GM12891 (cell line): ENCODE measurements at regions not wholly inside any gene's neighbourhood (a gene's known extent, or its start where the extent isn't known, plus 50 kb on each side); places are given as distances from the start of the nearest gene placed in this dataset.

Experiments used
- DNase-seq: peaks from one replicate; pipeline ENCODE4 v3.0.0; 2011; ENCODE audit warnings: low spot score; ENCODE audit not compliant: insufficient read length
- FAIRE-seq: peaks from 2 replicates; lab custom pipeline; 2011; peaks lifted over from hg19 to GRCh38; lab: Jason Lieb, UNC
- PAX5 ChIP-seq: IDR thresholded peaks from 2 replicates; pipeline ENCODE4 v1.6.1; 2011; ENCODE audit warnings: low read length, moderate library complexity, mild to moderate bottlenecking; ENCODE audit not compliant: insufficient read depth, severe bottlenecking
- POLR2A ChIP-seq: IDR thresholded peaks from 2 replicates; pipeline ENCODE4 v1.6.1; 2011; ENCODE audit warnings: low read depth, low read length, control low read depth
- POLR2AphosphoS5 ChIP-seq: IDR thresholded peaks from 2 replicates; pipeline ENCODE4 v1.6.1; 2011; ENCODE audit warnings: low read depth, low read length, control low read depth
- POU2F2 ChIP-seq: IDR thresholded peaks from 2 replicates; pipeline ENCODE4 v1.6.1; 2011; ENCODE audit warnings: low read depth, mild to moderate bottlenecking, control low read depth, low read length, moderate library complexity
- SPI1 ChIP-seq: IDR thresholded peaks from 2 replicates; pipeline ENCODE4 v1.6.1; 2011; ENCODE audit warnings: low read depth, low read length, control low read depth
- TAF1 ChIP-seq: IDR thresholded peaks from 2 replicates; pipeline ENCODE4 v1.6.1; 2011; ENCODE audit warnings: low read depth, low read length, control low read depth

DNA sequence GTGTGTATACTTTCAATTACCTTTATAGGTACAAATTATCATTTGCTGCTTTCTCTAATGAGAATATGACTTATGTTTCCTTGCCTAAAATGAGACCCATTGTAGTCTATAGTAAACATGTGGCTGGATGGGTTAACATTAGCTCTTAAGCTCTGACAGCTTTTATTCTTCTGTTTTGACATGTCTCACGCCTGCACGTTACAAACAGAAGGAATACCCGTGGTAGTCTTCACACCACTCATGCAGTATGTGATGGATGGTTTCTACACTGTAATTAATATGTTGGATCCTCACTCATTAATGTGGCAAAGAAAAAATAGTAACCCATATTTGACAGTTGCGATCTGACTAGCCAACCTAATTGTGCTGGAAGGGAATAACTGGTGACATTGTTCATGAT lies 133.4 kb upstream of the MITF start:
- DNase-seq (no peak), FAIRE-seq (no peak)
- TF ChIP-seq POU2F2, result no peak
- no peak for TF ChIP-seq SPI1
- no peak for TF ChIP-seq PAX5
- no peak for TF ChIP-seq POLR2A

DNA sequence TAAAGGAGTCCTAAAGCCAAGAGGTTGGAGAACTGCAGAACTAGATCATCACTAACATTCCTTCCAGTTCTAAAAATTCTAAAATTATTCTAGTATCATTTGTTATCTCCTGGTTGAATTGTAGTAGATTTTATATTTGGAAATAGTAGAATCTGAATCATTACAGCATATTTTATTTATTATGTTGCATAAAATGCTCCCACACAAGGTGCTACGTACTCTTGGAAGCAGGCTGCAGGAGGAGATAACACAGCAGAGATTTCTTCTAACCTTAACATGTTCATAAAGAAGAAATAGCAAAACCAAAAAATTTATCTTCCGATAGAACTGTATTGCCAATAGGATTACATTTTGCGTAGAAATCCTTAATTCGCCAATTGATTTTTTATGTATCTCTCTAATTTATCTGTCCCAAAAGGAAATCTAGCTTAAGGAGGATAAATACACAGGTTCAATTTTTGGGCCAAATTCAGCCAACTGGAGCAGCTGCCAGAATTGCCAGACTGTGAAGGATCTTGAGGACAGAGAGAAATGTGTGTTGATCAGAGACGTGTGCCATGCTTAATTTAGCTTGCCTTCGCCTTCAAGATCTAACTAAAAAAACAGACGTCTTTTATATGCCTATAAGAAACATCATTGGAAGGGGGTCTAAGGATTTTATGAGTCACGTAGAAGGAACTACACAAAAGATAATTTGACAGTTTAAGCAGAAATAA lies 134.4 kb upstream of the MITF start:
- DNase-seq (no peak), FAIRE-seq (no peak)
- TF ChIP-seq PAX5, result no peak
- no peak for TF ChIP-seq POLR2A
- no peak for TF ChIP-seq POLR2AphosphoS5
- no peak for TF ChIP-seq TAF1
- TF ChIP-seq SPI1, result no peak
- TF ChIP-seq POU2F2, result no peak

DNA sequence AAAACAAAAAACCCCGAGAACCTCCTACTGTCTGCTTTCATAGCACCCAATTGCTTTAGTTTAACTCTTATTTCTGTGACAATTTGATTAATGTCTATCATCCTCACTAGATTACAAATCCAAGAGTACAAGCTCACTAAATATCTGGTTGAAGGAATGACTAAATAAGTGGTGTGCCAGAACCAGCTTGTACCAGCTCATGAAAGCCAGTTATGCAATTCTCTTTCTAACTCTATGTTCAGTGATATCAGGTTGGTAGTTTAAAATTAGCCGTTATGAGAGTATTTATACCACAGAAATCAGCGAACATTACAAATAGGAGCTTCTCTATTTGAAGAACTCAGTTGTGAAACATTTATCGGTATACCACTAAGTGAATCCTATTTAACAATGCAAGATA lies 137.2 kb upstream of the MITF start:
- no peak for FAIRE-seq
- TF ChIP-seq POLR2A (no peak), POLR2AphosphoS5 (no peak), PAX5 (no peak)

DNA sequence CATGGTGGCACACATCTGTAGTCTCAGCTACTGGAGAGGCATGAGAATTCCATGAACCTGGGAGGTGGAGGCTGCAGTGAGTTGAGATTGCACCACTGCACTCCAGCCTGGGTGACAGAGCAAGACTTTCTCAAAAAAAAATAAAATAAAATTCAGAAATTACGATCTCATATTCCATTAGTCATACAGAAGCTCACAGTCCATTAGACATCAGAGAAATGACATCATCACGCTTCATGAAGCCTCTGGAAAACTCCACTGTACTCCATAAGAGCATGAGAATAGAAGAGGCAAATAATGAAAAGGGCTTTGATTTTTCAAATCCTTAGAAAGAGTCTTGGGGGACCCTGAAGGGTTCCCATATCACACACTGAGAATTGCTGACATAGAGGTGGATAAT lies 145.0 kb upstream of the MITF start:
- TF ChIP-seq POU2F2, result no peak
- no peak for TF ChIP-seq POLR2A
- TF ChIP-seq SPI1, result no peak
- no peak for TF ChIP-seq PAX5
- no peak for TF ChIP-seq TAF1
- no peak for TF ChIP-seq POLR2AphosphoS5
- DNase-seq (no peak), FAIRE-seq (no peak)

More for the DNA sequence above, 137.2 kb upstream of the MITF start:
- no peak for DNase-seq

DNA sequence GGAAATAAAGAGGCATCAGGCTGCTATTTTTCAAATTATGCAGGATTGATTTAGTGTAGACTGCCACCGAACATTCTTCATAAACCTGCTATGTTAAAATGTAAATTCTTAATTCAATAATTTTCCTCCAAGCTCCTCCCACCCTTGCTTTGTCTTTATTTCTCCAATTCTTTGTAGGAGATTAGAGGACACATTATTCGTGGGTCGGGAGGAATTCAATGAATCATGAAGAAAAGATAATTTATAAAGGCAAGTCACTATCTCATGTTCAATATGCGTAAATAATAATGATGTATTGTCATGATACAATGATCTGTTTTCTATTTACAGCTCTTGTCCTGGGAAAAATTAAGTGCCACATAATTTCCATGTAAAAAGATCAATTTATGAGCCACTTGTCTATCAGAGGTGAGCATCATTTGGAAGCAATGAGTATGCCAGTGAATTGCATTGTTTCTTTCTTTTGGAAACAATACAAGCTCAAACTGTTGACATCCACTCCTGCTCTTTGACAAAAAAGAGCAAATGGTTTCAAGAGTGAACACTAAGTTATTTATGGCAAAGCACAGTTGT lies 148.0 kb upstream of the MITF start:
- FAIRE-seq (no peak), DNase-seq (no peak)
- TF ChIP-seq POLR2A, result no peak
- TF ChIP-seq POU2F2, result no peak
- TF ChIP-seq PAX5, result no peak
- TF ChIP-seq POLR2AphosphoS5, result no peak
- no peak for TF ChIP-seq SPI1
- TF ChIP-seq TAF1, result no peak

DNA sequence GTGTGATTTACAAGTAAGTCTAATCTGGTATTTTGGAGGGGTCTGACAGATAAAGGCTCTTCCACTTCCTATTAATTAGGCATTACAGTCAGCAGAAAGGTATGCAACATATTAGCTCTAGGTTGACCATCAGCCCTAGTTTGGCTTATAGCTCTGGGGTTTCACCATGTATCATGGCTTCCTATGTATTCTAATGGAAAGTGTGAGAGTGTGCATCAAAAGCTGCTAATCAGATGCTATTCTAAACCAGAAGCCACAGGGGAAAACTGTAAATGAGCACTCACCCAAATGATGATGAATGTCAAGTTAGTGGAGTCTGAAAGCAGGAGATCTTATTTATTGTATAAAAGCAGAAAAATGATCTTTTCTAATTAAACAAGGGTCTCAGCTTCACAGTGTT lies 149.2 kb upstream of the MITF start:
- DNase-seq (no peak), FAIRE-seq (no peak)
- no peak for TF ChIP-seq TAF1
- TF ChIP-seq POLR2A, result no peak
- TF ChIP-seq SPI1, result no peak
- TF ChIP-seq POU2F2, result no peak
- no peak for TF ChIP-seq POLR2AphosphoS5
- no peak for TF ChIP-seq PAX5

DNA sequence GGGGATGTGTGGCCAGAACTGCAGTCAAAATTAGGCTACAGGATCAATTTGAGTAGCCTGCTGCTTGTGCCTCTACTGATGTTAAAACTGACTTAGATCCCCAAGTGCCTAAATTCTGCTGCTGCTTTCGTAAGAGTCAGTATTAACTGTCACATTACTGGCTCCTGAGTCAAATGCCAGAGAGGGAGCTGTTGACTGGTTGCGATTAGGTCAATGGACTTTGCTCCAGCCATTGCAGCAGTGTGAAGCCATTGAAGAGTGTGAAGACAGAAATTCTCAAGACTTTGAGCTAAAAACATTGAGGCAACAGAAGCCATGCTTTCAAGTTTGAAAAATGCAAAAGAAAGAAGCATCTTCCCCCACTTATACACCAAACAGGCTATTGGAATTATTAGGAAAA lies 151.1 kb upstream of the MITF start:
- FAIRE-seq (no peak), DNase-seq (no peak)
- TF ChIP-seq POU2F2, result no peak
- no peak for TF ChIP-seq TAF1

DNA sequence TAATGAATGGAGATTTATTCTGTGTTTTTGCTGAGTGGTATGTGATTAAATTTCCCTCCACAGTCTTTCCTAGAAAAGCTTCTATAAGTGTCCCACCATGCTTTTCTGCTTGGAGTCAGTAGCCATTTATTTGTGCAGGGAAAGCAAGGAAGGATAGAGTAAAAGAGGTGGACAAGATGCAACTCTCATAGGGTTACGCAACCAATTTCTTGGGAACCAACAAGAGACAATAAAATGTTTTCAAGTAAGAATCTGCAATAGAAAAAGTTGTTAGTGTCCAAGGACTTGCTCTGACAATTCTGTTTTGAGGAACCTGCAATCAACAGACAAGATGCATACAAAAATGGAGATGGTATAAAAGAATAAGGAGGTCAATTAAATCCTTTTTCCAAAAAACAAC lies 153.8 kb upstream of the MITF start:
- no peak for DNase-seq
- no peak for FAIRE-seq
- no peak for TF ChIP-seq POU2F2
- no peak for TF ChIP-seq POLR2A

DNA sequence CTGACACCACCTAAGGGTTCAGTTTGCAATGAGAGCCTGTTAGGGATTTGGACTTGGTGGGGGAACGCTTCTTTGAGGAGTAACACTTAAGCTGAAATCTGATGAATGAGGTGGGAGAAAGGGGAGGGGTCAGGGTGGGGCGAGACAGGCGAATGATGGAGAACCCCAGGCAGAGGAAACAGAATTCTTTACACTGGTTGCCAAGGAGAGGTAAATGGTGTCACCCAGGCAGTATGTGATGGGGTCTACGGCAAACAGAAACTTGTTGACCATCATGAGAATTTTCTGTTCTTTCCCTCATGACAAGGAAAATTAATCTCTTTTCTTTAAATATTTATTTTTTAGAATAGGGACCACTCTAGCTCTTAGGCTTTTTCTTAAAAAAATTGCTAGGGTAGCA lies 157.2 kb upstream of the MITF start:
- FAIRE-seq (no peak), DNase-seq (no peak)
- TF ChIP-seq SPI1, result no peak
- TF ChIP-seq POU2F2, result no peak
- no peak for TF ChIP-seq TAF1
- no peak for TF ChIP-seq POLR2A
- no peak for TF ChIP-seq PAX5
- no peak for TF ChIP-seq POLR2AphosphoS5

DNA sequence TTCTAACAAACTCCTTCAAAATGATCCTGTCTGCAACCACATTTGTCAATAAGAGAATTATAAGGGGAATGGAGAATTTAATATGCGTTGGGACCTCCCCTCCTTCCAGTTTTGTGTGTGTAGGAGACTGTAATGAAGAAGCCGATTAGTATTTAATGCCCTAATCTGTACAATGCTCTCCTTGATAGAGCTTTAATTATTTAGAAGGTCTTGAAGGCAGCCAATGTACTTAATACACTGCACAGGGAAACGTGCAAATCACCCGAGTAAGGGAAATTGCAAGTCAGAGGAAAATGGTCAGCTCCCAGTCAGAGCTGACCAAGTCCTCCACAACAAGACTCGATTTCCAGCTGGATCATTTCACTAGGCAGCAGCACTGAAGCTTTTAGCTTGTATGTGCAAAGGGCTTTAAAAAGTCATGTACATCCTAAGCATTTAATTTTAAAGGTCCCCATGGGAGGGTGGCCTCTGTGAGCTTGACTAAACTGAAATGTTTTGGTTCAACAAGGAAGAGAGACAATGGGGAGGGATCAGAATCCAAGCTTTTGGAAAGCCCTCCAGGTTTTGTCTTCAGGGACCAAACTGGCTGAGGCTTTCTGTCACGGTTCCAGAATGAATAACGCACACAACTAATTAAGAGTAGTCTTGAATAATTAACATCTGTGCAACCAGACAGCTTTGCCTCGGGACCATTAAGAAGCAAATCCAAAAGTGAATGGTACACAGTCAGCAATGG lies 159.8 kb upstream of the MITF start:
- DNase-seq, result no peak
- no peak for FAIRE-seq
- TF ChIP-seq TAF1, result no peak
- TF ChIP-seq POLR2AphosphoS5, result no peak
- no peak for TF ChIP-seq POLR2A
- no peak for TF ChIP-seq PAX5
- TF ChIP-seq SPI1, result no peak
- no peak for TF ChIP-seq POU2F2
